ENCODE measurements at regions not wholly inside any gene's neighbourhood (a gene's known extent, or its start where the extent isn't known, plus 50 kb on each side); places are given as distances from the start of the nearest gene placed in this dataset.

DNA sequence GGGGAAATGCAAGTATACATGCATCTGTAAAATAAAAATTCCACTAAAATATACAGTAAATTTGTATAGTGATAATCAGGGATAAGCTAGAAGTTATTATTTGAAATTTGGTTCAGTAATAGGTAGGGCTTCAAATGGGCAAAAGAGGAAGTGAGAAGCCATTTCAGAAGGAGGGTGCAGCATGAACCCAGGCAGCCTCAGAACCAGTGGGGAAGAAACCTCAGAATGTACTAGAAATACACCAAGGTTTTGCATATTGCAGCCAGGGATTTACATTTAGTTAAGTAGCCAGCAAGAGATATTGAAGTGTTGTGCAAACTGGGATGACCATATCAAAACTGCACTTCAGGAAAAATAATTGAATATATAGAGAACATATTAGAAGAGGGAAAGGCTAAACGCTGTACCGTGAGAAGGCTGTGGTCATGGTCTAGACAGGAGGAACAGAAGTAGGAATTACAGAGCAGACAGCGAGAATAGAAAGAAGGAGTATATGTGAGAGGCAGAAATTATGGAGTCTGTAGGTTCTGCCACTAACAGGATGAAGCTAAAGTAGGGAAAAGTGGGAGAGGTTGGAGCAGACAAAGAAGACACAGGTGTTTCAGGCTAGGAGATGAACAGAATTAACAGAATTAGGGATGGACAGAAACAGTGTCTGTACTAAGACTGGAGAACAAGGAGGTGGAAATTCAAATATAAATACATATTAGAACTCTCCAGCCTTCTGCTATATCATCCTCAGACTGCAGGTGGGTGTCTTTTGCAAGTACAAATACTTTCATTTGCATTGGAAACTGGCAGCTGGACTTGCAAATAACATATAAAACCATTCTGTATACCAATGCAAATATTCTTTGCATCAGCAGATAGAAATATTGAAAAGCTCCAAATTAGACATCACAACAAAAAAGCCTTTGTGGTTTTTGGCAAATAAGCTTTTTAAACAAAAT, 335.6 kb downstream of the ZNF608 start:
- no peak for DNase-seq

DNA sequence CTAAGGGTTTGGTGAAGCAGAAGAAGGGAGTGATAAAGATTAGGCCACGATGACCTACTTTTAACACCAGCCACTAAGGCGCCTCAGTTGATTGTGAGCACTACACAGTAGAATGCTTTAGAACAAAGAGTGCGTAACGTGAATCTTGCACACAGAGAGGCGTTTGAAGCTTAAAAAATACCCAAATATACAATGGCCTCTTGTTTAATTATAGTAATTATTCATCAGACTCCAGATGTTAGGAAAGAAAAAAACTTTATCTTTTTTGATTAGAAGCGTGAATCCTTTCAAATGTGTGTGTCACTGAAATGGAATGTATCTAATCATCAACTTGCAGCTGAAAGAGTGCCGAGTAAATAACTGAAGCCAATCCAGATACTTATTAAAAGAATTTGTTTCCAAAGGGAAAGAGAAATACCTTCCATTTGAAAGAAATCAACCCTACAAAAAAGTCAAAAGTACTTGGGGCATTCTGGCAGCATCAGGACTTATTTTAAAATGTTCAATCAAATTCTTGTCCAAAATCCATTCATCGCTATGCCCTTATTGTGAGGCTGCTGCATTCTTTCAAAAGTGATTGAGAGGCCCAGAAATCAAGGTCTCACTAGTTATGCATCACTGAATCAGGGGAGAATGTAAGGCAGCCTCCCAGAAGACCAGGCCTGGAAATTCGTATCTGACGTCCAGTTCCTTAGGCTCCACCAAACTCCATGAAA, 337.5 kb downstream of the ZNF608 start:
- no peak for DNase-seq

DNA sequence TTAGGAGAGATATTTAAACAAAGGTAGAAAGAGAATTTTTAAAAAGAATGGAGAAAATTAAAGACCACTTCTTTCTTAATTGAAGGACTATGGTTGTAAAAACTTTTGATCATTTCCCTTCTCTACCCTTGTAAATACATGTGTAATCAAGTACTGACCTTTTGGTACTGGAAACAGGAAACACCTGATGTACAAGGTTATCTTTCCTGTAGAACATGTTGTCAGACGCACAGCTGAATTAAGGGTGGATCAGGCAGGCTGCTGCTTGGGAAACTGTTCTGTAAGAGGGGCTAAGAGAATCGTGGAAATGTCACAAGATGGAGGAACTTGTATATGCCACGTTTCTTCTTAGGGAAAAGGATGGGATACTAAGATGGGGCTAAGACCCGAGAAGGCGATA, 341.6 kb downstream of the ZNF608 start:
- no peak for DNase-seq

DNA sequence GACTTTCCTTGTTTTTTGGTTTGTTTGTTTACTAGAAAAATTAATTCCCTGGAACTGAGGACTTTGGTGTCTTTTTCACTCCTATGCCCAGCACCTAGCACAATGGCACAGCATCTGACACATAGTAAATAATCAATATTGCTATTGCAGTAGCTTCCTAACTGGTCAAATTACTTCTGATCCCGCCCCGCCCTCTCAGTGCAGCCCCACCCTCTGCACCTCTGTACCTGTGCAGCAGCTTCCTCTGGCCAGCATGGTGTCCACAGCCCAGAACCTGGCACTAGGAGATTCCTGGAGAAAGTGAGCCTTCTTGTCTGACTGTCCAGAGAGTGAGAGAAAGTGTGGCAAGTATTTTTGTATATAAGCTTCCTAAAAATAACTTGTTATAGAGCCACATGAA, 343.2 kb downstream of the ZNF608 start:
- DNase-seq, result no peak

DNA sequence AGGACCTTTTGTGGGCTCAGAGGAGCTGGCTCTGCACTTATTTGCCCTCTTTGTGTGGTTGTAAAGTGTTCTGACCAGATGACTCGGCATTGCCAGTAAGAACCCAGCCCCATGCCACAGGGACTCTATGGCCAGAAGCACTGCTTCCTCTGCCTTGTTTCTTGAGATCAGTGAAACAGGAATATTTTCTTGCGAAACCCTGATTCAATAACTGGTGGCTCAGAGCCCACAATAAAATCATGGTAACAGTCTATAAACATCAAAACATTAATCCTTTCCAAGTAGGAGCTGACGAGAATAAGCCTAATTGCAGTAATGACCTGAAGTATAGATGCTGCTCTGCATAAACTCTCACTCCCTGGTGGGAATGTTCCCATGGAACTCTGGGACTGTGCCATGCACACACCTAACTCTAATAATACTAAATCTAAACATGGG, 344.3 kb downstream of the ZNF608 start:
- no peak for DNase-seq

DNA sequence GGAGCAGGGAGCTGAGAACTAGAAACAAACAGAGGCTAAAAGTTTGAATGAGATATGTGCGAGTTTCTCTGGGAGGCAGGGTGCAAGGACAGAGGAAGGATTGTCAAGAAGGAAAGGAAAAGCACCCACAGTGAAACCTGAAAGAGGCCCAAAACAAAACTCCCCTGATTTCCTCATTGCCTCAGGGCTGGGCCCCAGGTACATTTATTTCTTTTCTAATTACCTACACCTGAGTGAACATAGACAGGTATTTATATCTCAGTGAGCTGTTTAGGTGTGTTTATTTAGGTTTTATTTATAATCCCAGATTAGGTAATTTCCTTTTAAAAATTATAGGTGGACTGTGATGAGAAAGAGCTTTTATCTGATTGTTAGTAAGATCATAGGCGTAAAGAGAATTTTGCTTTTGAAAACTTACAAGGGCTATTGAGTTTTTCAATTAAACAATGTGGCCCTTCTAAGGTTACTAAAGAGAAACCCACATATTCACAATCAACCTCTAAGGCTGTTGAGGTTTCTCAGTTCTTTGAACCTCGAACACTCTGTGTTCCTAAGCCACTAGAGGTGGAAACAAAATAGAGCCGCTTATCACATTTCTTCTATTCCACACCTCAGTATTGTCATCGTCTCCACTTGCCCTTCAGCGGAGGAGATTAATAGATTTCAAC, 344.8 kb downstream of the ZNF608 start:
- no peak for DNase-seq

DNA sequence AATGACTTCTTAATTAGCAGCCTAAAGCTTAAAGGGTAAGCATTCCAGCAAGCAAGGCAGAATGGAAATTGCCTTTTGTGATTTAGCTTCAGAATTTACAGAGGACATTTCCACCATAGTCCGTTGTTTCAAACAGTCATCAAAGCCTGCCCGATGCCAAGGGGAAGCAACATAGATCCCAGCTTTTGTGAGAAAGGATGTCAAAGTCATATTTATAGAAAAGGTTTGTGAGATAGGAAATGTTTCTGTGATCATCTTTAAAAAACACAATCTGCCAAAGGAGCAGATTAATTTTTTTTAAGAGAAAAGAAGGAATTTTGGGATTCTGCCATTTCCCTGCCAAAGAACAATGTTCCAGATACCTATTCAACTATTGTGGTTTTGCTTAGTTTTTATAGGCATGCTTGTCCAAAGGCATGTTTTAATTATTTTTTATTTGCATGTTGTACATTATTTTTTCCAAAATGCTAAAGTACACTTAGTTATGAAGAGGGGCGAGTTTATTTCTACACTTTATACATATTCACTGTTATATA, 346.9 kb downstream of the ZNF608 start:
- DNase-seq, result no peak

DNA sequence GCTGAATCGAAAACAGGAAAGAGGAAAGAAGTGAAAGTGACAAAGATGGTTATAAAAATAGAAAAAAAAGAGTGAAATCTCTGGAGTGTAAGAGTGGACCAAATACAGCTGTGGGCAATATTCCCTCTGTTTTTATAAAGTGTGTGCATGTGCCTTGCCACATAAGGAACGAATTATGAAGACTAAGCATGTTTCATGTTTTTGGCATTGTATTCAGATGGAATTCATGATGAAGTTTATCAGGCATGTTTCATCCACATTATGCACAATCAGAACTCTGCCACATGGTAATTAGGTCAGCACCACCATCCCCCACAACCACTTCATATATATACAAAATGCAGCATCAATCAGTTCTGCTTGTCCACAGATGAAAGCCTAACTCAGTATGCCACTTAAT, 348.0 kb downstream of the ZNF608 start:
- no peak for DNase-seq

DNA sequence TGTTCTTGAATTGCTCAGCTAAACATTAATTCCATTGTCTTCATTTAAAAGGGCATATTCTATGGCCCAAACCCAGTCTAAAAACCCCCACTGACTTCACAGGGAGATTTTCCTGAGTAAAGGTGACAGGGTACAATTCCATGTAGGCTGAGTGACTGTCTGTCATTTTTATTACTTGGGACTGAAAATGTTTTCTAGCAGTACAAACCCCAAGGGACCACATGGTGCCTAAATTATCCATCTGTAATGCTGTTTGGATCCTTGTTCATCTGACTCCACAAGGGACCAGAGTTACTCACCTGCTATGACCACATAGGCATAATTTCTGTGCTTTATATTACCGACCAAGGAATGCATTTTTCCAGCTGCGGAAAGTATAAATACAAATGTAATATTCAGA, 349.1 kb downstream of the ZNF608 start:
- no peak for DNase-seq

DNA sequence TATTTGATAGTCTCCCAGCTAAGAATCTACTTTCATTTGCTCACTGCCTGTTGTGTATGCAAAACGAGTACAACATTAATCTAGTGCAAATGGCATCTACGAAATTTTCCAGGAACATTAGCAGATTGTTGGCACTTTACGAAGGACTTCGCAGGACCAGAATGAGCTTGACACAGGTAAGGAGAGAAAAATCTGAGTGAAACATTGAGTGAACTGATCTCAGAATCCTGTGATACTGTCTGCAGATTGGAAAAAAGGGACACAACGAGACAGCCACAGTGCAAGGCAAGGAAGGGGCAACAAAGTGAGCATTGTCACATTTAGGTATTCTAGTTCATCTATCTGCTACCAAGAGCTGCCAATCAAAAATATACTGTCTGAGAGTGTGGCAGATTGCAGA, 350.5 kb downstream of the ZNF608 start:
- DNase-seq, result no peak

DNA sequence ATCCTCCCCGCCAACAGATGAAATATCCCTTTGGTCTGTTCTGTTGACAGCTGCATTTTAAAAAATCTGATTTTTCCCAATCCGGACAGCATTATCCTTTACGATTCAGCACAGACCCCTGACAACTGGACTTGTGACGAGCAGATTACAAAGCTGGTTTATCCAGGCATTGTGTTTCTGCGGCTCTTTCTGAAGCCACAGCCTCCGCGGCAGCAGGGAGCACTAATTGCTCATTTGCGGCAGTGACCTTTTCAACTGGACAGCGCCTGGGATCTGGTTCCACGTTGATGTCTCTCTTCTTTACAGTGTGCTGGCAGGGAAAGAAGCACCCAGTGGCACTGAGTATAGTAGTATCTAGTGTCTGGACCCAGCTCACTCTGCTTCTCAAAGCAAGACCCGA, 351.2 kb downstream of the ZNF608 start:
- DNase-seq, result no peak

DNA sequence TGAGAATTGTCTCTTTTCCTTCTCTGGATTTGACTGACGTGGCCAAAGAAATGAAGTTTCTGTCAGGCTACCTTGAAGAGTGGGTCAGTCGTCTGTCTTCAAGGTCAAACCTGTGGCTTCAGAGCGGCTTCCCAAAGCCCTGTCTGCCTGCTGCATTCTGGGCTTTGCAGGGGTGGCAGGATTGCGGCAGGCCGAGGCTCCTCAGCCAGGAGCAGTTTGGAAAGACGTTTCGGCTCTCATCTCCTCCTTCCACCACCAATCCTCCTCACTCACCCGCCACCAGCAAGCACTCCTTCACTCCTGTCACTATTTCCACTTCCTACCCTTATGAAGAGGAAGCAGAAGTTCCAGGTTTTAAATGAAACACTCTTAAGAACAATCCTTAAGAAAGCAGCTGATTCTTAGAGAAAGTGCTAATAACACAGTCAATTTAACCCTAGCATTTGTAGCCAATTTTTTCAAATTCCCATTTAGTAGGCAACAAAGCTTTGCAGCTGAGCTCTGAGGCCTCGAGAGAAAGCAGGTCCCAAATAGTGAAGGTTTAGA, 351.7 kb downstream of the ZNF608 start:
- no peak for DNase-seq

DNA sequence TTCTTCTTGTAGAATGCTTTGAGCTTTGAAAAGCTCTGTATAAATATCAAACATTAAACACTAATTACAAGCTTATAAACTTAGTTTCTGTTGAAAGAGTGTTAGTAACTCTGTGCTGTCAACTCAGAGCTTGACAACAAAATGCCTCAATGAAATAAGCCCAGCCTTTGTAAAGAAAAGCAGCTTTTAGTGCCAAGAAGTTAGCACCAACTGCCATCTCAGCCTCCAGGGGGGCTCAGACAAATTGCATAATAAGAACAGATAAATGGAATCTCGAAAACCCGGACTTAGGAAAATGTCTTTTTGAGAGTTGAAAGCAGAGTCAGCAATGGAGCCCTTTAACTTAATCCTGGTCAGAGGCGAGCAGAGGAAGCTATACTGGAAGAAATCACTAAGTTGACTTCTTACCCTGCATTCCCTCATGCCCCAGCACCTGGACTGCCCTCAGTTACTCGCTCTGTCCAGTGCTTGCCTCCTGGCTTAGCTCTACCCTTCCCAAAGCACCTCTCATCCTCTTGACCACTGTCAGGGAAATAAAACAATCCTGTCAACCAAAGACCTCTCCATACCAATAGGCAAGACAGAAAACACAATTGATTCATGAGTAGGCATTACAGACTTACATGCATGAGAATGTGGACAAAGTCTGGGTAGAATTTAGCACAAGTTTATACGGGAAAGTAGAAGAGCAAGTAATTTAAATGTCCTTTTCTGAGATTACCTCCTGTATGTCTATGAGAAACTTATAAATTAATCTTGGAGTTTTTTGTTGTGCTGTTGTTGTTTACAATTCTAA, 352.7 kb downstream of the ZNF608 start:
- DNase-seq, result no peak

DNA sequence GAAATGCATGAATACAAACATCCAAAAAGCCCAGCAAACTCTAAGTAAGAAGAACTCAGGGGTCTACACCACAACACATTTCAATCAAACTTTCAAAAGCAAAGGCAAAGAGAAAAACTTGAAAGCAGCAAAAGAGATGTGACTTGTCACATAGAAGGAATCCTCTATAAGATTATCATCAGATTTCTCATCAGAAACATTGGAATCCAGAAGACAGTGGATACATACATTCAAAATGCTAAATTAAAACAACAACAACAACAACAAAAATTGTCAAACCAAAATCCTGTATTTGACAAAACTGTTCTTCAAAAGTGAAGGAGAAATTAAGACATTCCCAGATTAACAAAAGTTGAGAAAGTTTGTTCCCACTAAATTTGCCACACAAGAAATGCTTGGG, 362.7 kb downstream of the ZNF608 start:
- DNase-seq, result no peak

DNA sequence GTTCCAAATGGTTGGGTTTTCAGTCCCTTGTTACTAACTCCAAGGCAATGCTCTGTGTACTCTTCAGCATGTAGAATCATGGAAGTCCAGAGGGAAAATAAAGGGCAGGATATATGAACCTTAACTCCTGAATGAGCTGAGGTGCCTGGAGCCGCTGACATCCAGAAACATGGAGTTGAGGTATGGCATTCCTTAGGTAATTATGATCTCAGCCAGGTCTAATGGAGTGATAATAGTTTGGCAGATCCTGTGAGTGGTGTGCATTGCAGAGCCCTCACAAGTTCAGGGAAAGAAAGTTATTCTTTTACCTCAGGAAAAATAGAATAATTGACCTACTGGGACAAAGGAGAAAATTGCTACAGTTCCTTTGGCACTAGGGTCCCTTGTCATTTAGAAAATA, 369.1 kb downstream of the ZNF608 start:
- no peak for DNase-seq

DNA sequence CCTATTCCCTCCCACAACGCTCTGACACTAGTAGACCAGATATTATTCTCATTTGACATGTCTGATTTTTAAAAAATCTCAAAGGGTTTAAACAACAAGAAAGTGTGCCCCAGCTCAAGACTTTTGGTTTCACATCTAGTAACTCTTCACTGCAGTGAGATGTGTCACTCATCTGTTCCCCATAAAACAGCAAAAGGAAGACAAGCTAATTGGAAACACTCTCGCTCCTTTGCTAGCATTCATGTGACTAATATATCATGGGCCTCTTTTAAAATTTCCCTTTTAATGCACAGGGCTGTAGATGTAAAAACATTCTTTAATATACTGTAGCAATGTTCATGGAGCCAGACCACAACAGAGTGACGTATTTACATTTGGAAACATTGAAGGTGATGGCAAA, 372.6 kb downstream of the ZNF608 start:
- DNase-seq, result no peak

DNA sequence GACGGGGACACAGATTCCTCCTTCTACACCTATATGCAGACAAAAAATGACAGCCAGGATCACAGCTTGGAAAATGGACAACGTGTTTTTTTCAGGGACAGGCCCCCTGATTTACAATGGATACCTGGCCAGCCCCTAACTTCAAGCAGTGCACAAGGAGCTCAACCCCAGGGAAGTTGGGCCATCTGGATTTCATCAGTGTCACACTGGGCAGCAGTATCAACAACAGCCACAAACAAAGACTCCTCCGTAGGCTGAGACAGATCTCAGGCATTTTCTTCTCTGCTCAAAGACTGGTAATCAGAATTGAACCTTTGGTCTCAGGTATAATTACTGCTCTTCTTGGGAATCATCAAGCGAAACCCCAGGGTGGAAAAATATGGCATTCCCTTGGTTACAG, 374.0 kb downstream of the ZNF608 start:
- DNase-seq, result no peak

DNA sequence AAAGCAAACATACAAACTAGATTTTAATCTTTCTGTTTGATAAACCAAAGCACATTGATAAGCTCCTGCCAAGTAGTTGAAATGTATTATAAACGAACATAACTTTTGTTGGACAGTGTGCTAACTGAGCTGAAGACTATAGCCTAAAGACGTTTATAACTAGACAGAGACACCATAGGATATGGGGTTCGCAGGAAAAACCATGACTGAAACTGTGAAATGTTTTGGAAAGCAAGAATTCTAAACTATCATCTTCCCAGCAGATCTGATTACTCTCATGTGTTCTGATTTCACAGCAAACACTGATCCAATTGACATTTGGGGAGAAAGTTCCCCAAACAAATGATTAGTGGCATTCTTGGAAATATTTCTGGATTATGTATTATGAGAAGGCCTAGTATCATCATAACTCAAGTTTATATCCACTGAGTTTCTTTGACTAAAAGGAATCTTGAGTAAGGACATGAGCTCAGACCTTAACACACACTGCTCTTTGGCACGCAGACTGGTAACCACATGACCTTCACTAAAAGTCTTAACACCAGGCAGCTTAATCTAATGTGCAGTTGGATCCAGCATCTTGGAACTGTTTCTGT, 375.2 kb downstream of the ZNF608 start:
- DNase-seq, result no peak

DNA sequence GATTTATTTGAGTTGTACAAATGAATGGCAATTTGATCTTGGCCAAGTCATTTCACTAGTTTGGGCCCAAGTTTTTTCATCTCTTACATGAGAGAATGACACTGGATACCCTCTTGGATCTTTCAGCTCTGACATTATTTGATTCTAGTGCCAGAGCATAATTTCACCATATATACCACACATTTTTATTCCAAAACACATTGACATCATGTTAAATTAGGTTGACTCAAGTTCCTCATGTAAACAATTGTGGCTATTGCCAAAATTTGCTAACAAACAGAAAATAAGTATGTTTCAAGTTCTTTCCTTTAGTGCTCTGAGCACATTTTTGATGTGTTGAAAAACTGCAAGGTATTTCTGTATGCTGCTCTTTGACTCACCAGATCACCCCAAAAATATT, 375.8 kb downstream of the ZNF608 start:
- DNase-seq, result no peak

DNA sequence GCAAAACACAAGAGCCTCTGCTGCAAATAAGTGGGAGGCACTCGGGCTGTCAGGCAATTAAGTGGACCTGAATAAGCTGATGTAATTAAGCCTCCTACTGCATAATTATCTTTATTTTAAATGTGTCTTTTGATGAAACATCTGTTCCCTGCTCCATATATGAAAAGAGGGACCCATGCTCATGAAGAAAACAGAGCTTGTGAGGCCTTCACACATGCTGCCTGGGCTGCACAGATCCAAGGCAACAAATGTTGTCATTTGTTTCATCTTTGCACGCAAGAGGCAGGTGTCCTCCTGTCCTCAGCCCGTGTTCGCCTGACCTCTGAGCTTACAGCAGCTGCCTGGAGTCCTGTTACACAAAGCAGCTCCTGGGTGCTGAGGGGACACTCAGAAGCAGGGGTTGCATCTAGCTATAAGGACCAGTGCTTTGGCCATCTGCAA, 381.1 kb downstream of the ZNF608 start:
- DNase-seq, result no peak

DNA sequence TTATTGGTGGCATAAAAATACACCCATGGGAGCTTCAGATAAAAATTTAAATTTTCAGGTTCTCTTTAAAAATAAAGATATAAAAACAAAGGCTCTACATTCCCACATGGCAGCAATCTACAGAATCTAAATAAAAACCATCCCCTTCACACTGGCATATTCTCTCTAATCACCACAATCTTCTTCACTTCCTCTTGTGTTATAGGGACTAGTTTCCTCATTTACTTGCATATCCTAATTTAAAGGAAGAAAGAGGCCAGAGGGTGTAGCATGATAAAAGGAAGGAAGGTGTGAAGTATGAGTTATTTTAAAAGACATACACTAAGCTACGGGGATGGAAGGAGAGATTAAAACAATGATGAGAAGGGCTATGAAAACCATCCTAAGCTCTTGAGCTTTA, 390.5 kb downstream of the ZNF608 start:
- DNase-seq, result peak; percentile 18

DNA sequence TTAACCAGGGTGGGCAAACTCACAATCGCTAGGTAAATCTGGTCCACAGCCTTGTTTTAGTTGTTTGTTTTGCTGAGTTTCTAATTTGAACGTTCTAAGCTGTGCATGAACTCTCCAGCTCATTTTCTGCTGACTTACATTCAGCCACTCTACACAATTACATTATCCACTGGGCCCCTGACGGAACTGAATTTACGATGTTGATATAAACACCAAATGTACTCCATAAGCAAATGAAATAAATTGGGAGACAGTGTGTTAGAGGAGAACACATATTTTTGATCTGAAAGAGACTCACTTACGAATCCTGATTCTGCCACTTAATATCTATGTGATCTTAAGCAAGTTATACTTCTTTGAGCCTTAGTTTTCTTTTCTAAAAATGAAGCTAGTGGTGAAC, 393.4 kb downstream of the ZNF608 start:
- DNase-seq, result no peak
